Anterior cingulate cortex (tissue), 58 donors: ENCODE measurements at regions not wholly inside any gene's neighbourhood (a gene's known extent, or its start where the extent isn't known, plus 50 kb on each side); places are given as distances from the start of the nearest gene placed in this dataset.
"Not testable (repeated sequence)": the region's sequence is repeated elsewhere in the genome, so short reads cannot be mapped to it uniquely, and the experiment has no call there.

Experiments
- DNase-seq, 58 donors: peaks; one replicate each; lab custom pipeline; 2025; lab: John Stamatoyannopoulos, UW

DNA sequence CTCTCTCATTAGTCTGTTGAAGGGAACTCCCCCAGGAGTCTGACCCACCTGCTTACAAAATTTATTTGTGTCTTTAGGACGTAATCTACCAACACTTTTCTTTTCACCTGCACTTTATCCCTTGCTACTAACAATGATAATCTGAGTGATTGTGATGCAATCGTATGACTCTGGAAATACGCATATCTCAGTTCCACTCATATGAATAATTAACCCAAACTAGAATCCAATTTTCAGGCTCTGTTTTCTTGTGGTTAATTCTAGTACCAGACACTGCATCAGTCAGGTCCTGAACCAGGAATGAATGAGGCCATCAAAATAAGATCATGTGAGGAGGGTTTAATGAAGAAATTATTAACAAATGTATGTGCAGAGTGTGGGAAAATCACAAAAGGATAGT is 158.4 kb upstream of the SRD5A2 start:
- no peak for DNase-seq

DNA sequence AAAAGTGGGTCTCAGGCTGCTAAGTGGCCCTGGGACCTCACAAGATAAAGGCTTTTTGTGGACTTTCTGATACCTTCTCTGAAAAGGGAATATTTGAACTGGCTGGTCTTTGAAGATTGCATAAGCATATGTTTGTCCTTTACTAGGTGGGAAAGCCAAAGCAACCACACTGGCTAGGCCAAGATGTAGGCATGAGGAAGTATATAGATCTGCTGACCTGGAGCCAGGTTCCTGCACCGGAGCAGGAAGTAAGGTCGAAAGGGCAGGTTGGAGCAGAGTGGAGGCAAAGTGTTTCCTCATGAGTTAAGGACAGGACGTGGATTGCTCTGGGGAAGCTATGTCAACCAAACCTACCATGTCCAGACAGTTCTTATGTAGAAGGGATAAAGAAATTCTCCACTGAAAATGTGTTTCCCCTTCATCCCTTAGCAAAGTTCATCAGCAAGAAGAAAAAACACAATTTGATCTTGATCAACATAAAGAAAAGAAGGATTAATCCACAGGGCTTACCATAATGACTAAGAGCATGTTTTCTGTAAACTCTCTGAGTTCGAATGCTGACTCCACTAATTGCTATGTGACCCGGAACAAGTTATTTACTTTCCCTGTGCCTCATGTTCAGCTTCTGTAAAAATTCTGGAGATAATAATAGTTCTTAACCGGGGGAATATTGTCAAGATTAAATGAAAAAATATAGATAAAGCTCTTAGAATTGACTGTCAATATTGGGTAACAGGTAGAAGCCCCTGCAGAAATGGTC is 156.1 kb upstream of the SRD5A2 start:
- DNase-seq, result no peak

DNA sequence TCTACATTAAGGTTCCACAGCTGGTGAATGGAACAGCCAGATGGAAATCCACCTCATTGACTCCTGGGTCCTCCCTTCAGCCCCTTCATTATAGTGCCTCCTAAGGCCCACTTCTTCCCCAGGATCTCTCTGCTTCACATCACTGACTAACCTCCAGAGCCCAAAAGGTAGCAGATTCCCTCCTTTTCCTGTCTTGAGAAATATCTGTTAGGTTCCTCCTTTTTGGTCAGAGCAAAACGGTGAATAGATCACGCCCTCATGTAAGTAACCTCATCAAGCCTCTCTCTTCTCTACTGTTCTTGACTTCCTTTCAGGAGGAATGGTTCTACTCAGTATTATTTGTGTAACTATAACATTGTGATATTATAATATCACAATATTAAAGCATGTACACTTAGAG is 155.0 kb upstream of the SRD5A2 start:
- DNase-seq, result no peak

DNA sequence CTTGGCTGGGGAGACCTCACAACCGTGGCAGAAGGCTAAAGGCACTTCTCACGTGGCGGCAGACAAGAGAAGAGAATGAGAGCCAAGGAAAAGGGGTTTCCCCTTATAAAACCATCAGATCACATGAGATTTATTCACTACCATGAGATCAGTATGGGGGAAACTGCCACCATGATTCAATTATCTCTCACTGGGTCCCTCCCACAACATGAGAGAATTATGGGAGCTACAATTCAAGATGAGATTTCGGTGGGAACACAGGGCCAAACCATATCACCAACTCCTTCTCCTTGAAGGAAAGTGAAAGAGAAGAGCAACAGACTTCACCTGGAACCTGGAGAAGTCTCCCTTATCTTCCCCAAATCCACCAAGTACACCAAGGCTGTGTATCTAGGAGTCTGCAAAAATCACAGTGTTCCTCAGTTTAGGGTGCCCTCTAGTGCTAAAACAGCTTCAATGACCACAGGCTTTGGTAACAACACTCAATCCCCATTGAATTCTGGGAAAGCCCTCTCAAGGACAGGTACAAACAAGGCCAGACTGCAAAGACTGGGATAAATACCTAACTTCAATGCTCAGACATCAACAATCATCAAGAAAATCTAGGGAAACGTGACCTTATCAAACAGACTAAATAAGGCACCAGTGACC is 148.8 kb upstream of the SRD5A2 start:
- DNase-seq, result no peak

DNA sequence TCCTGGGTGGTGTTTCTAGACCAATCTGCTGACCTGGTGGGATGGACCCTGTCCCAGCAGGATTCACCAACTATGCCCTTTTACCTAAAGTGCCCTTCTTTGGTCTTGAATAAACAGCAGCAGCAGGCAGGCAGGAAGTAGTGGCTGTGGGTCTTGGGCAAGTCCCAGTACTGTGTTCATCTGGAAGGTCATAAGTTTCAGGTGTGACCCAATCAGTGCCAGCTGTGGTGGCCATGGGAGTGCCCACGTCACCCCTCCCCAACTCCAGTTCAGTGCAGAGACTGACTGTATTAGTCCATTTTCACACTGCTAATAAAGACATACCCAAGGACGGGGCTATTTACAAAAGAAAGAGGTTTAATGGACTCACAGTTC is 148.3 kb upstream of the SRD5A2 start:
- no peak for DNase-seq

DNA sequence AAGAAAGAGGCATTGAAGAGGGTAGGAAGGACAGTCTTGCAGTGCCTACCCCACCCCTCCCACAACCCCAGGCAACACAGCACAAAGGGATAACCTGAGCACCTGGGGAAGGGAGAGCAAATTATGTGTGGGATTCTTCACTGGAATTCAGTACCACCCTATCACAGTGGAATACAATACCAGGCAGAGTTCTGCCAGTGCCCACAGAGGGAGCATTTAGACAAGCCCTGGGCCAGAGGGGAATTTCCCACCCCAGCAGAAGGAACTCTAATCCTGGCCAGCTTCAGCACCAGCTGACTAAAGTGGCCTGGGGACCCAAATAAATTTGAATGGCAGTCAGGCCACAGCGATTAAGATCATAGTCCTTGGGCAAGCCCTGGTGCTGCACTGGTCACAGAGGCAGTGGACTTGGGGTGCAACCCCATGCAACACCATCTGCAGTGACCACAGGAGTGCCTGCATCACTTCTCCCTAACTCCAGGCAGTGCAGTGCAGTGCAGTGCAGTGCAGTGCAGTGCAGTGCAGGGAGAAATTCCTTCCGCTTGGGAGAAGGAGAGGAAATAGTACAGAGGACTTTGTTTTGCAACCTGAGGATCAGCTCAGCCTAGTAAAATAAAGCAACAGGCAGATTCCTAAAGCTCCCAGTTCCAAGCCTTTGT is 147.8 kb upstream of the SRD5A2 start:
- no peak for DNase-seq

DNA sequence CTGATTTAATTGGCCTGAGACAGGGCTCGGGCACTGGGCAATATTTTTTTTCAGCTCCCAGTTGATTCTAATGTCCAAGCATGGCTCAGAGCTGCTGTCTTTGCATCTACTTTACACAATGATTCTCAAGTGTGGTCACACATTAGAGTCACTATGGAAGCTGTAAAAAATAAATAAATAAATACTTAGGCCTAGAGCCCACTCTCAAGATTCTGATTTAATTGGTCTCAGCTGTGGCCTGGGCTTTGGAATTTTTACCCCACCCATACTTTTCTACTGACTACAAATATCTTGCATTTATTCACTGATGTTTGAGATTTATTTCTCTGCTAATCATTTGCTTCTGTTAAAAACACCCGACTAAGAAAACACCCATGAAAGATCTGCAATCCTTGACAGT is 145.7 kb upstream of the SRD5A2 start:
- no peak for DNase-seq

DNA sequence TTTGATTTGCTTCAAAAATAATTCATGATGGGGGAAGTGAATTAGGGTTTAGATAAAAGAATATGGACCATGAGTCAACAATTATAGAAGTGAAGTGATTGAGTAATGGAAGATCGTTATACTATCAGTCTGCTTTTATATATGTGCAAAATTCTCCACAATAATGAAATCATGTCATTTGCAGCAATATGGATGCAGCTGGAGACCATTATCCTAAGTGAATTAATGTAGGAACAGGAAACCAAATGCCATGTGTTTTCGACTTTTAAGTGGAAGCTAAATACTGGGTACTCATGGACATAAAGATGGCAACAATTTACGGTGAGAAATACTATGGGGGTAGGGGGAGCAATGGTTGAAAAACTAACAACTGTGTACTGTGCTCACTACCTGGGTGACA is 144.7 kb upstream of the SRD5A2 start:
- DNase-seq, result no peak

DNA sequence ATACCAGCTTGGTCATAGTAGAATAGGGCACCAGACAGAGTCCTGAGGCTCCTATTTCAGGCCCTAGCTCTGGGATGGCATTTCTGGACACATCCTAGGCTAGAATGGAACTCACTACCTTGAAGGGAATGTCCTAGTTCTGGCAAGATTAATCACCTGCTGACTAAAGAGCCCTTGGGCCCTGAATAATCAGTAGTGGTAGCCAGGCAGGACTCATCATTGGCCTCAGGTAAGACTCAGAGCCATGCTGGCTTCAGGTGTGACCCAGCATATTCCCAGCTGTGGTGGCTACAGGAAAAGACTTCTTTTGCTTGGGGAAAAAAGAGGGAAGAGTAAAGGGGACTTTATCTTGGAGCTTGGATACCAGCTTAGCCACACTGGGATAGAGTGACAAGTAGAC is 131.0 kb upstream of the SRD5A2 start:
- DNase-seq, result no peak

DNA sequence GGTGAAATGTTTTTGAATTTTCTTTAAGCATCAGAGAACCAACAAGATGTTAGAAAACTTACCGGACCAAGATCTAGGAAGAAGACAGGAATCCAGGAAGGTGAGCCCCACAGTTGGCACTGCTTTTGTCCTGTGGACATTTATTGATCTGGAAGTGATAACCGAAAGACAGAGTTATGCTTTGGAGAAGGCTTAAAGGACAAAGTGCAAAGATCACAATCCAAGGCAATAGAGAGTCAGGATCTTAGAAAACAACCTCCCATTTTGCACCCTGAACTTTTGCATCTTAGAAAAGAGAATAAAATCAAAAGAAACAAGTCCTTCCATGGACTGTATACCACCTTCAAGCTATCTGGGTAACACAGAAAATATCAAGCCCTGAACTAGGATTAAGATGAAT is 129.4 kb upstream of the SRD5A2 start:
- DNase-seq, result no peak

DNA sequence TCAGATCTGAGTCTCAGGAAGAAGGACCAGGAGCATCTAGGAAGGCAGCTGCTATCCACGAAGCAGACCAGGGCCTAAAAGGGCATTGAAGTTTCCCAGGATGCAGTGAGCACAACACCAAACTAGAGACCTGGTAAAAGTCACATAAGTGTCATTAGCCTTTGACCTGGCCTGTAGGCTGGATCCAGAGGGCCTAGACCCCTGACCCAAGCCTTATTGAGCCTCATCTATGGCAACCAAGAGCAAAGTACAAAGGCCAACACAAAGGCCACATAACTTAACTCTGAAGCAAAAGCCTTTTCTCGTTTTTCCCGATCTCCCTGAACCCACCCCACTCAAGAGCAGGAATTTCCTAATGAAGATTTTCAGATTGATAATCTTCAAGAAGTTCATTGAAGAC is 127.3 kb upstream of the SRD5A2 start:
- DNase-seq, result no peak

DNA sequence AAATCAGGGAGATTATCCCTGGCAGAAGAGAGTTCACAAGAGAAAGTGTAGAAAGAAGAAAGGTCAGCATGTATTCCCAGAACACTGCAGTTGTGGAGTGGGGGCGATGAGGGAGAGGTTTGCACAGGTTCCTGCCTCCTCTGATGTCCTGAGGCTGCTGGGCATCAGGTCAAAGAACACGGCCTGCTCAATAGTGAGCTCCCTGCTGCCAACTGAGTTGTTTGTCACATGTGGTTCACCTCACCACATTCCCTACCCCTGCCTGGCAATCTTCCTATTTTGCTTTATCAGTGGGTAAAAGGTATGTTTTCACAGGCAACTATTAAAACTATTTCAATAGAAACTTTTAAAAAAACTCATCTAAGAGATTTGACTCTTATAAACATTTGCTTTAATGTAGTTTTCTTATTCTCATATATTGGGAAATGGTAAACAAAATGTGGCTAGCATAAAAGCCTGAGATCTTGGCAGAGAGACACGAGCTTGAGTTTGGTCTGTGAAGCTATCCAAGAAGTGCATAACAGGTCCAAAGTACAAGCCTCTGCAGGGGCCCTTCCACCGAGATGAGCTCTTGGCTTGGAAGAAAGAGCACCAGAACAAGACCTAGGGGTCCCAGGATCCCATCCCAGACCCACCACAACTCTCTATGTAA is 123.9 kb upstream of the SRD5A2 start:
- DNase-seq, result no peak

DNA sequence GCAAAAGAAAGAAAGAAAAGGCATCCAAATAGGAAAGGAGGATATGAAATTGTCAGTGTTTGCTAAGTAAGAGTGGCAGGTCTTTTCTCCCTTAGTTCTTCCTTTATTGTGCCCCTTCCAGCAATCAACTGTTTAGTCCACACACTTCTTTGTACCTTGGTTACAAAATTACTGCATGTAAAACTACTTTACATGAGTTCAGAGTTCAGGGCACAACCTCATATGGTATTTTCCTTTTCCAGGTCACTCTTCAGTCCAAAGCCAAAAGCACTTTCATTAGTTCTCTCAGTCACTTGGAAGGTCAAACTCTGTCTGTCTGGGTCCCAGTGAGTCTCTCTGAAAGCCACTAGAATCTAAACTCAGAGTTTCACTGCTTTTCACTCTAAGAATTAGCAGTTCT is 122.5 kb upstream of the SRD5A2 start:
- no peak for DNase-seq

DNA sequence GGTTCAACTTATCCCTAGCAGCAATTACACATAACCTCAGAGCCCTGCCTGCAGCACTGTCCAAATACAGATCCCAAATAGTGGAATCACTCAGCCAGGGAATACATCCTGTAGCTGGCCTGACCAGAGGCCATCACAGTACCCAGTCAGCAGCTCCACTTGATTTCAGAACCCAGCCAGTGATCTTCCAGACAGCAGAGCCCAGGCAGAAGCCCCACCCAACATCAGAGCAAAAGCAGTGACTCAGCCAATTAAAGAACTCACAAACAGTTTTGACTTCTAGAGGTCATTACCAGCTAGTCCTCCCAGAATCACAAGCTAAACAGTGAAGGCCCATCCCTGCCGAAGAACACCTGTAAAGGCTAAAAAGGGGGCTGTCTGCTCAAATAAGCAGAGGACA is 118.0 kb upstream of the SRD5A2 start:
- no peak for DNase-seq

DNA sequence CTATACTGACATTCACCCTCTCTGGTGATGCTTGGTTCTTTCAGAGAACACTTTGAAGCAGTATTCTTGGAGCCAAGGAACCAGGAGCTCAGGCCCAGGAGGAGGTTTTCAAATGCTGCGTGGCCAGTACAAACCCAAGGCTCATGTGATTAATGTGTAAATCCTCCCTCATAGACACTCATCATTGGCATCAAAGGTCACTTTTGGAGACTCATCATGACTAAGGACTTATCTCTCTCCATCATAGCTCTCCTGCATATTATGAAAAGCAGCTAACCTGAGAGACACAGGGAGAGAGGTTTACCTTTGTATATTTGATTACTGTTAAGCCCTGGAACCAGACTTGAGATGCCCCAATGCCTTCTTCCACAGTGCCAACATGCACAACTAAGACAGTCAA is 115.3 kb upstream of the SRD5A2 start:
- DNase-seq, result no peak

DNA sequence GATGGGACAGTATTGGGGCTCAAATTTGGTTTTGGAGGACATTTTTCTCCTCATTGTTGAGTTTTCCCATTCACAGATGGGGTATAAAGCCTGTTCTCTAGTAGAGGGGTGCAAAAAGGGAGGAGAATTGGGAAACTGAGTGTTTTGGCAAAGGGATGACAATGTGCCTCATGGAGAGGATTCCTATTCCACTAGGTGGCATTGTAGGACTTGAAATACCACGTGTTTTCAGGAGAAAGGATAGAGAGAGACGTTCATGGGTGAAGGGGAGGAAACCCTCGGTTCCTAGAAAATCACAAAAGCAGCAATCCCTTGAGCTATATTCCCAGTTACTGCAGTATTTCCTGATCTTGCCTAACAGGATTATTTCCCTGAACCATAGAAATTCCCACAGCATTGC is 113.7 kb upstream of the SRD5A2 start:
- no peak for DNase-seq

DNA sequence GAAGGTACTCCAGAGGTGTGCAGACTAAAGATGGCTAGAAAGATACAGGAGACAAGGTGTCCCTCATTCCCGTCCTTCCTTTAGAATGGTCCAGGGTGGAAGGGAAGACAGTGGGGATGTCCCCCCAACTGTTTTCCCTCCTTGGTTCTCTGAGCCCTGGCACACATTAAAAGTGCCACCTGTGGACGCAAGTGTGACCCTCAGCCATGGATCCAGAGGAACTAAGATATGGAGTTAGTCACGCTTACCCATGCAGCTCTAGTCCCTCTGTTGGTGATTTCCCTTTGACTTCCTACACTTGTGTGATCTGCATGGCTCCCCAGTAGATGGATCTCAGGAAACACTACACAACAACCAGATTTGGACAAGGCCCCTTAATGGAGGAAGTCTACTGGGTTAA is 113.1 kb upstream of the SRD5A2 start:
- no peak for DNase-seq

DNA sequence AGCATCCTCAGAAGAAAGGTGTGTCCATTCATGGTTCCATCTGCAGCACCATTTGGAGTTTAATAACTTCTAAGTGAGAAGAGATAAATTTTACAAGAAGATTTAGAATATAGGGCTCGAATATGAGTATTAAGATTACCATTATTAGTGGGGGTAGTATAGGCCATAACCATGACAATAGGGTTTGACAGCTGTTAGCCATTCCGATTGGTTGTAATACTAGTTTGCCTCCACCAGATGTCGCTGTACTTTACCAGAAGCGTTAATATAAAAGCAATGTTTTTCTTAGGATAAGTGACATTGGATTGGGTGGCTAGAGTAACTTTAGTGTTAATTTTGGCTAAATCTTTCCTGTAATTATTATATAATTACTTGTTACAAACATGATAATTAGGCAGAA is 107.5 kb upstream of the SRD5A2 start:
- DNase-seq, result no peak

DNA sequence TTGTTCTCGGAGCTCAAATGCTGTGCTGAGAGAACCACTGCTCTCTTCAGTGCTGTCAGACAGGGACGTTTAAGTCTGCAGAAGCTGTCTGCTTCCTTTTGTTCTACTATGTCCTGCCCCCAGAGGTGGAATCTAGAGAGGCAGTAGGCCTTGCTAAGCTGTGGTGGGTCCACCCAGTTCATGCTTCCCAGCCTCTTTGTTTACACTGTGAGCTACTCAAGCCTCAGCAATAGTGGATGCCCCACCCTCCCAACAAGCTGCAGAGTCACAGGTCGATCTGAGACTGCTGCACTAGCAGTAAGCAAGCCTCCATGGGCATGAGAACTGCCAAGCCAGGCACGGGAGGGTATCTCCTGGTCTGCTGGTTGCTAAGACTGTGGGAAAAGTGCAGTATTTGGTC is 102.8 kb upstream of the SRD5A2 start:
- not testable (repeated sequence) for DNase-seq

DNA sequence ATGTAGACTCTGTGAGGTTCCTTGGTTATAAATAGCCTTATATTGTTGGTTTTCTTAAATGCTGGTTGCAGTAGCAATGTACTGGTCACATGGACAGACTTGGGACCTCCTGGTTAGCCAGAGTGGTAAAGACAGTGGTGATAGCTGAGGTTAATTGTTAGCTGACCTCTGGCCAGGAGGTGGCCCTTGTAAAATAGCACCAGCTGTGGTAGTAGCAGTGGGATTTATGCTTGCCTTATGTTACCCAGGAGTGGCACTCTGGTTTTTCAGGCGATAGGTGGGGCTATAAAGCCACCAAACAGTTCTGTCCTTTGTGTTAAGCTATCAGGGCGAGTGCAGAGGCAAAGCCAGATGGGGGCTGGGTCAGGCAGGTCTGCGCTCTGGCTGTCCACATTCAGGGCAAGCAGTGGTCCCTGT is 94.8 kb upstream of the SRD5A2 start:
- DNase-seq, result no peak

DNA sequence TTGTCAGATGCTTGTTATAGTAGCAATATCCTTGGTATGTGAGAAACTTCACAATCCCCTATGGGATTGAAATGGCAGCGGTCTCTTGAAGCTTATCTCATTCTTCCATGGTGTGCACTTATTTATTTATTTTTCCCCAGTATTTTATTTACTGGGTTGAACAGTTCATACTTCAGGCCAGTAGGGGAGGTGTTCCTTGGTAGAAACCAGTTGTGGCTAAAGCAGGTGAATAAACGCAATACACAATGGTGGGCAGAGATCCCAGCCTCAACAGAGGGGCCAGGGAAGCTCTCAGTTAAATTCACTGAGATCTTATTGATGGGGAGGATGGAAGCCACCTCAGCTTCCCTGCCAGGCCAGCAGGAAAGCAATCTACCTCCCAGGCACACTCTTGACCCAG is 93.7 kb upstream of the SRD5A2 start:
- DNase-seq, result no peak

DNA sequence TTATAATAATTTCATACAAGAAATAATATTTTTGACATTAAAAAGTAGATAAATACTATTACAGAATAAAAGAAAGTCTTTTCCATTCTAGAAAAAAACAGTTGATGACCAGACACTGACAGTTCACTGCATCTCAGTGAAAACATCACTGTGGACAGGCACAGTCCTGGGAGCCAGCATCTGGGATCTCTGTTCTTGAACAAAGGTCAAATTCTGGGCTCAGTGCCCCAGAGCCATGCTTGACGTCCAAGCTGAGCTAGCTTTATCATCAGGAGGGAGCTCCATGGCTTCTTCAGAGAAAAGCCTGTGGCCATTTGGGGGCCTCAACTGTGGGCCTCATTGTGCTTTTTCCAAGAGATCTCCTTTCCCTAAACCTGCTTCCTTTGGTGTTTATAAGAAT is 86.1 kb upstream of the SRD5A2 start:
- no peak for DNase-seq
